Astrocyte (in vitro differentiated cells and primary cell): ENCODE measurements at regions not wholly inside any gene's neighbourhood (a gene's known extent, or its start where the extent isn't known, plus 50 kb on each side); places are given as distances from the start of the nearest gene placed in this dataset.

ENCODE experiments used
- CTCF ChIP-seq: IDR thresholded peaks from 2 replicates; pipeline ENCODE4 v1.5.1; 2011; ENCODE audit warnings: low read depth, mild to moderate bottlenecking, inconsistent platforms, low read length, moderate library complexity; ENCODE audit not compliant: insufficient read depth
- EZH2 ChIP-seq: IDR thresholded peaks from 2 replicates; pipeline ENCODE4 v1.6.1; 2012; ENCODE audit warnings: mild to moderate bottlenecking, low read length, inconsistent platforms; ENCODE audit not compliant: insufficient read depth

- TF ChIP-seq CTCF (no peak), EZH2 (no peak)
Measured at GRCh38 chr4:108378164-108378563, 209.4 kb upstream of the LEF1 start.
